IPS-15b (cell line): ENCODE measurements at regions not wholly inside any gene's neighbourhood (a gene's known extent, or its start where the extent isn't known, plus 50 kb on each side); places are given as distances from the start of the nearest gene placed in this dataset.
"Not testable (repeated sequence)": the region's sequence is repeated elsewhere in the genome, so short reads cannot be mapped to it uniquely, and the experiment has no call there.

Experiments used
- H3K27me3 ChIP-seq: one replicate; pipeline ENCODE4 v1.6.1; 2013; ENCODE audit warnings: low read length; ENCODE audit not compliant: control insufficient read depth, insufficient read depth
- H3K36me3 ChIP-seq: one replicate; pipeline ENCODE4 v1.6.1; 2013; ENCODE audit warnings: low read length; ENCODE audit not compliant: control insufficient read depth, insufficient read depth
- H3K4me1 ChIP-seq: one replicate; pipeline ENCODE4 v1.6.1; 2013; ENCODE audit warnings: mild to moderate bottlenecking, low read length; ENCODE audit not compliant: control insufficient read depth, insufficient read depth
- H3K4me3 ChIP-seq: one replicate; pipeline ENCODE4 v1.5.1; 2013; ENCODE audit warnings: low read depth, low read length
- H3K9ac ChIP-seq: one replicate; pipeline ENCODE4 v1.6.1; 2013; ENCODE audit warnings: low read depth, mild to moderate bottlenecking, low read length
- H3K9me3 ChIP-seq: one replicate; pipeline ENCODE4 v1.6.1; 2013; ENCODE audit warnings: mild to moderate bottlenecking, low read length; ENCODE audit not compliant: control insufficient read depth, insufficient read depth

- Histone ChIP-seq H3K4me3 (no peak overlapping the region), H3K36me3 (no peaks in the 10 kb centered on the region), H3K4me1 (no peaks in the 10 kb centered on the region), H3K27me3 (no peaks in the 10 kb centered on the region), H3K9me3 (no peaks in the 10 kb centered on the region), H3K9ac (no peak overlapping the region)
Observed at GRCh38 chr13:65302691-65303090, 1927.4 kb downstream of the PCDH9 start.

GRCh38 chr13:65301506-65301905 lies 1928.6 kb downstream of the PCDH9 start:
- Histone ChIP-seq H3K9me3 (no peaks in the 10 kb centered on the region), H3K9ac (no peak overlapping the region), H3K4me3 (no peak overlapping the region), H3K4me1 (no peaks in the 10 kb centered on the region), H3K36me3 (no peaks in the 10 kb centered on the region), H3K27me3 (no peaks in the 10 kb centered on the region)

GRCh38 chr13:65300220-65300619 lies 1929.9 kb downstream of the PCDH9 start:
- H3K27me3 ChIP-seq, result no peaks in the 10 kb centered on the region
- H3K9ac ChIP-seq, result no peak overlapping the region
- no peaks in the 10 kb centered on the region for H3K4me1 ChIP-seq
- no peak overlapping the region for H3K4me3 ChIP-seq
- H3K36me3 ChIP-seq, result no peaks in the 10 kb centered on the region
- no peaks in the 10 kb centered on the region for H3K9me3 ChIP-seq

- Histone ChIP-seq H3K9ac (no peak overlapping the region), H3K4me3 (no peak overlapping the region), H3K4me1 (no peaks in the 10 kb centered on the region), H3K9me3 (no peaks in the 10 kb centered on the region), H3K36me3 (no peaks in the 10 kb centered on the region), H3K27me3 (no peaks in the 10 kb centered on the region)
Observed at GRCh38 chr13:65293530-65294198, 1936.5 kb downstream of the PCDH9 start.

- Histone ChIP-seq H3K27me3 (no peaks in the 10 kb centered on the region), H3K9me3 (no peaks in the 10 kb centered on the region), H3K4me3 (no peak overlapping the region), H3K4me1 (no peaks in the 10 kb centered on the region), H3K36me3 (no peaks in the 10 kb centered on the region), H3K9ac (no peak overlapping the region)
Observed at GRCh38 chr13:65292488-65292901, 1937.6 kb downstream of the PCDH9 start.

DNA sequence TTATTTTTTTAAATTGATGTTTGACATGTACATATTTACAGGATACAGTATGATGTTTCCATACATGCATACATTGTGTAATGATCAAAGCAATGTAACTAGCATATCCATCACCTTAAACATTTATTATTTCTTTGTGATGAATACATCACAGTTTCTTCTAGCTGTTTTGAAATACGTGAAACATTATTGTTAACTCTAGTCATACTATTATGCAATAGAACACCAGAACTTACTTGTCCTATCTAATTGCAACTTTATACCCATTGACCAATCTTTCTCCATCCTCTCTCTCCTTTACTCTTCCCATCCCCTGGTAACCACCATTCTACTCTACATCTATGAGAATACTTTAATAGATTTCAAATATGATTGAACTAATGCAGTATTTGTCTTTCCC lies 1942.7 kb downstream of the PCDH9 start:
- H3K36me3 ChIP-seq, result no peaks in the 10 kb centered on the region
- no peaks in the 10 kb centered on the region for H3K27me3 ChIP-seq
- no peaks in the 10 kb centered on the region for H3K9me3 ChIP-seq
- no peak overlapping the region for H3K4me3 ChIP-seq
- H3K4me1 ChIP-seq, result no peaks in the 10 kb centered on the region
- no peak overlapping the region for H3K9ac ChIP-seq

DNA sequence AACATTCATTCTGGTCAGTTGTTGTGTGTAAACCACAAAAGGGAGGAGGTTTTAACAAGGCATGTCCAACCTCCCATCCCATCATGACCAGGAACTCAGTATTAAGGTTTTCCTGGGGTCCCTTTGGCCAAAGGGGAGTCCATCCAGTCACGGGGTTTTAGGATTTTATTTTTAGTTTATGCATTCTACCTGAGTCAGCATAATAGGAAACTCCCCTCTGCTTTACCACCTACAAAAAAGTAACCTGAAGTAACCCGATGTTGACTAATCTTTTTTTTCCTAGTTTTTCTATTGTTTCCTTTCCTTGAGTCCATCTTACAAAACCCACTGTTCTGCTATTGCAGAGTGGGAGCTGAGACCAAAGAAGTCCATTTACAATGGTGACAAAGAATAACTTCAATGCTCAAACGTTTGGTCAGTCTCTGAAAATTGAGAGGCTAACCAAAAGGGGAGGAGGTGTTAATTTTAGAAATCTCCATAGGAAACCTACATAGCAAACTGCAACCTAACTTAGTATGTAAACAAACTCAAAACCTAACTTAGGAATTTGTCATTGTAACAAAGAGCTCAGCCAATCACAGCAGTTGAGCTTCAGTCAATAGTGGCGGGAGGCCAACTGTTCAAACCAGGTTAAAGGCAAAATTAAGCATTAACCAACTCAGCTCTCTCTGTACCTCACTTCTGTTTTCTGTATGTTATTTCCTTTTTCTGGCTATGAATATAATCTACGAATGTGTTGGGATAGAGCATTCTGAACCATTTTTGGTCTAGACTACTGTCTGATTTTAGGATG lies 1954.1 kb downstream of the PCDH9 start:
- H3K9me3 ChIP-seq, result no peaks in the 10 kb centered on the region
- no peaks in the 10 kb centered on the region for H3K27me3 ChIP-seq
- no peak overlapping the region for H3K4me3 ChIP-seq
- H3K9ac ChIP-seq, result no peak overlapping the region
- H3K4me1 ChIP-seq, result no peaks in the 10 kb centered on the region
- no peaks in the 10 kb centered on the region for H3K36me3 ChIP-seq

- H3K27me3 ChIP-seq, result no peaks in the 10 kb centered on the region
Observed at GRCh38 chr13:65275108-65275507, 1955.0 kb downstream of the PCDH9 start.

GRCh38 chr13:65273811-65274420 lies 1956.2 kb downstream of the PCDH9 start:
- not testable (repeated sequence) for H3K9ac ChIP-seq, H3K4me3 ChIP-seq, H3K36me3 ChIP-seq, H3K4me1 ChIP-seq, H3K27me3 ChIP-seq, H3K9me3 ChIP-seq

More at GRCh38 chr13:65275108-65275507, 1955.0 kb downstream of the PCDH9 start:
- Histone ChIP-seq H3K9me3 (no peaks in the 10 kb centered on the region), H3K36me3 (no peaks in the 10 kb centered on the region), H3K4me3 (no peak overlapping the region), H3K9ac (no peak overlapping the region), H3K4me1 (no peaks in the 10 kb centered on the region)

DNA sequence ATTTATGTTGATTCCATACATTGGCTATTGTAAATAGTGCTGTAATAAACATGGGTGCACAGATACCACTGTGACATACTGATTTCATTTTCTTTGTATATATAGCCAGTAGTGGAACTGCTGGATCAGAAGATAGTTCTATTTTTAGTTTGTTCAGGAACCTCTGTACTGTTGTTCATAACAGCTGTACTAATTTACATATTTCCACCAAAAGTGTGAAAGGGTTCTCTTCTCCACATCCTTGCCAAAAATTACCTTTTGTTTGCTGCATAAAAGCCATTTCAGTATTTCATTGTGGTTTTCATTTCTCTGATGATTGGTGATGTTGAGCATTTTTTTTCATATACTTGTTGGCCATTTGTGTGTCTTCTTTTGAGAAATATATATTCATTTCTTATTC lies 1962.1 kb downstream of the PCDH9 start:
- no peaks in the 10 kb centered on the region for H3K27me3 ChIP-seq
- H3K9me3 ChIP-seq, result no peaks in the 10 kb centered on the region
- no peaks in the 10 kb centered on the region for H3K4me1 ChIP-seq
- H3K4me3 ChIP-seq, result no peak overlapping the region
- no peaks in the 10 kb centered on the region for H3K36me3 ChIP-seq
- no peak overlapping the region for H3K9ac ChIP-seq

DNA sequence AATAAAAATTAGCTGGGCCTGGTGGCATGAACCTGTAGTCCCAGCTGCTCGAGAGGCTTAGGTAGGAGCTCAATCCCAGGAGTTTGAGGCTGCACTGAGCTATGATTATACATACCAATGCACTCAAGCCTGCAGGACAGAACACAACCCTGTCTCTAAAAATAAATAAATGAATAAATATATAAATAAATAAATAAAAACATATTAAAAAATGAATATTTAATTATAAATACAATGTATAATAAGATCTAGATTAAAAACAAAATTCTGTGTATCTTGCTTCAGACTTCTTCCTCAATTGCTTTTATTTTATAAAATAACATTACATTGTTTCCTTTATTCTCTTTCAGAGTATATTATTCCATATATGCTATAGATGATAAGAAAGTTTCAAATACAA lies 1964.1 kb downstream of the PCDH9 start:
- no peaks in the 10 kb centered on the region for H3K9me3 ChIP-seq
- H3K4me1 ChIP-seq, result peaks cover 4% of the 10 kb centered on the region
- H3K4me3 ChIP-seq, result no peak overlapping the region
- H3K27me3 ChIP-seq, result no peaks in the 10 kb centered on the region
- H3K9ac ChIP-seq, result no peak overlapping the region
- H3K36me3 ChIP-seq, result no peaks in the 10 kb centered on the region

GRCh38 chr13:65264066-65264465 lies 1966.1 kb downstream of the PCDH9 start:
- Histone ChIP-seq H3K9ac (no peak overlapping the region), H3K27me3 (no peaks in the 10 kb centered on the region), H3K9me3 (no peaks in the 10 kb centered on the region), H3K36me3 (no peaks in the 10 kb centered on the region), H3K4me3 (no peak overlapping the region), H3K4me1 (peaks cover 4% of the 10 kb centered on the region)
